ENCODE measurements at regions not wholly inside any gene's neighbourhood (a gene's known extent, or its start where the extent isn't known, plus 50 kb on each side); places are given as distances from the start of the nearest gene placed in this dataset.

- DNase-seq (ENCODE audit: low spot score) (no peak), FAIRE-seq (no peak)
Observed at GRCh38 chr13:47351798-47352197, 454.9 kb upstream of the HTR2A start.

GRCh38 chr13:47350334-47351124 is 453.7 kb upstream of the HTR2A start:
- no peak for FAIRE-seq
- no peak for DNase-seq (ENCODE audit: low spot score)

GRCh38 chr13:47349211-47349610 is 452.4 kb upstream of the HTR2A start:
- DNase-seq (ENCODE audit: low spot score) (no peak), FAIRE-seq (no peak)

GRCh38 chr13:47337781-47338507 is 441.1 kb upstream of the HTR2A start:
- FAIRE-seq (no peak), DNase-seq (ENCODE audit: low spot score) (no peak)

GRCh38 chr13:47334173-47334572 is 437.3 kb upstream of the HTR2A start:
- no peak for FAIRE-seq
- DNase-seq (ENCODE audit: low spot score): no peak

GRCh38 chr13:47332149-47332548 is 435.3 kb upstream of the HTR2A start:
- DNase-seq (ENCODE audit: low spot score): no peak
- no peak for FAIRE-seq

- no peak for DNase-seq (ENCODE audit: low spot score)
- no peak for FAIRE-seq
Observed at GRCh38 chr13:47330031-47330430, 433.2 kb upstream of the HTR2A start.

GRCh38 chr13:47327861-47328260 is 431.0 kb upstream of the HTR2A start:
- DNase-seq (ENCODE audit: low spot score): no peak
- no peak for FAIRE-seq

- DNase-seq (ENCODE audit: low spot score) (no peak), FAIRE-seq (no peak)
Observed at GRCh38 chr13:47326061-47326460, 429.2 kb upstream of the HTR2A start.

GRCh38 chr13:47317356-47317755 is 420.5 kb upstream of the HTR2A start:
- DNase-seq (ENCODE audit: low spot score) (no peak), FAIRE-seq (no peak)

- DNase-seq (ENCODE audit: low spot score) (no peak), FAIRE-seq (no peak)
Observed at GRCh38 chr13:47310401-47310800, 413.5 kb upstream of the HTR2A start.

- DNase-seq (ENCODE audit: low spot score) (no peak), FAIRE-seq (no peak)
Observed at GRCh38 chr13:47306991-47307390, 410.1 kb upstream of the HTR2A start.

- no peak for FAIRE-seq
Observed at GRCh38 chr13:47303626-47304025, 406.8 kb upstream of the HTR2A start.

GRCh38 chr13:47299304-47299703 is 402.5 kb upstream of the HTR2A start:
- no peak for FAIRE-seq
- DNase-seq (ENCODE audit: low spot score): no peak

More at GRCh38 chr13:47303626-47304025, 406.8 kb upstream of the HTR2A start:
- no peak for DNase-seq (ENCODE audit: low spot score)

GRCh38 chr13:47298506-47298905 is 401.7 kb upstream of the HTR2A start:
- DNase-seq (ENCODE audit: low spot score): no peak
- no peak for FAIRE-seq

GRCh38 chr13:47294691-47295090 is 397.8 kb upstream of the HTR2A start:
- DNase-seq (ENCODE audit: low spot score): no peak
- no peak for FAIRE-seq

- FAIRE-seq: no peak
- no peak for DNase-seq (ENCODE audit: low spot score)
Observed at GRCh38 chr13:47291107-47291656, 394.3 kb upstream of the HTR2A start.

- no peak for FAIRE-seq
Observed at GRCh38 chr13:47289567-47289966, 392.7 kb upstream of the HTR2A start.

GRCh38 chr13:47288546-47288945 is 391.7 kb upstream of the HTR2A start:
- FAIRE-seq (no peak), DNase-seq (ENCODE audit: low spot score) (no peak)

More at GRCh38 chr13:47289567-47289966, 392.7 kb upstream of the HTR2A start:
- DNase-seq (ENCODE audit: low spot score): no peak

GRCh38 chr13:47287291-47287751 is 390.5 kb upstream of the HTR2A start:
- DNase-seq (ENCODE audit: low spot score): no peak
- FAIRE-seq: no peak

GRCh38 chr13:47281991-47282390 is 385.1 kb upstream of the HTR2A start:
- DNase-seq (ENCODE audit: low spot score): no peak
- FAIRE-seq: no peak

- DNase-seq (ENCODE audit: low spot score): no peak
- no peak for FAIRE-seq
Observed at GRCh38 chr13:47279920-47280319, 383.1 kb upstream of the HTR2A start.
